SK-N-SH treated with all-trans-retinoic acid at 6 μM for 48 hours (cell line): ENCODE measurements at regions not wholly inside any gene's neighbourhood (a gene's known extent, or its start where the extent isn't known, plus 50 kb on each side); places are given as distances from the start of the nearest gene placed in this dataset.

ENCODE experiments used
- ATAC-seq: fragments of 200-7000 bp; cut with Tn5 transposase; 3 replicates; pipeline ENCODE4 v1.9.1; 2020; ENCODE audit warnings: mild to moderate bottlenecking, moderate library complexity
- ARNTL ChIP-seq: fragments of 450-650 bp; formaldehyde crosslinking; IDR thresholded peaks from 2 replicates; pipeline ENCODE4 v1.5.0; 2020; ENCODE audit warnings: low read depth, mild to moderate bottlenecking, moderate library complexity, borderline replicate concordance
- BACH2 ChIP-seq: fragments of 250-450 bp; sonication (Bioruptor Pico); IDR thresholded peaks from 2 replicates; pipeline ENCODE4 v1.9.0; 2021; ENCODE audit warnings: mild to moderate bottlenecking, borderline replicate concordance
- CREB5 ChIP-seq: fragments of 250-450 bp; sonication (Bioruptor Pico); IDR thresholded peaks from 2 replicates; pipeline ENCODE4 v1.5.1; 2020; ENCODE audit warnings: low read depth, mild to moderate bottlenecking, moderate library complexity
- CSDC2 ChIP-seq: fragments of 250-450 bp; sonication (Bioruptor Pico); IDR thresholded peaks from 2 replicates; pipeline ENCODE4 v1.5.0; 2020; ENCODE audit warnings: mild to moderate bottlenecking, moderate library complexity
- CSRNP3 ChIP-seq: fragments of 250-450 bp; sonication (Bioruptor Pico); IDR thresholded peaks from 2 replicates; pipeline ENCODE4 v1.5.1; 2021; ENCODE audit warnings: mild to moderate bottlenecking, moderate library complexity
- ESRRG ChIP-seq: fragments of 250-450 bp; sonication (Bioruptor Pico); IDR thresholded peaks from 2 replicates; pipeline ENCODE4 v1.6.1; 2021; ENCODE audit warnings: mild to moderate bottlenecking
- GLIS3 ChIP-seq: fragments of 250-450 bp; sonication (Bioruptor Pico); IDR thresholded peaks from 2 replicates; pipeline ENCODE4 v1.5.0; 2020; ENCODE audit warnings: mild to moderate bottlenecking, moderate library complexity
- ISL1 ChIP-seq: fragments of 250-450 bp; sonication (Bioruptor Pico); IDR thresholded peaks from 2 replicates; pipeline ENCODE4 v2.1.2; 2022; ENCODE audit warnings: mild to moderate bottlenecking, moderate library complexity
- POU6F1 ChIP-seq: fragments of 250-450 bp; sonication (Bioruptor Pico); IDR thresholded peaks from 2 replicates; pipeline ENCODE4 v1.8.0; 2021; ENCODE audit warnings: low read depth, mild to moderate bottlenecking, moderate library complexity, borderline replicate concordance
- PPARA ChIP-seq: fragments of 250-450 bp; sonication (Bioruptor Pico); IDR thresholded peaks from 2 replicates; pipeline ENCODE4 v1.5.0; 2020; ENCODE audit warnings: mild to moderate bottlenecking, borderline replicate concordance
- RARB ChIP-seq: fragments of 250-450 bp; sonication (Bioruptor Pico); IDR thresholded peaks from 2 replicates; pipeline ENCODE4 v1.8.0; 2021; ENCODE audit warnings: mild to moderate bottlenecking, moderate library complexity
- SNAI2 ChIP-seq: fragments of 250-450 bp; sonication (Bioruptor Pico); IDR thresholded peaks from 2 replicates; pipeline ENCODE4 v1.5.0; 2020; ENCODE audit warnings: mild to moderate bottlenecking, moderate library complexity
- TCF4 ChIP-seq: fragments of 250-450 bp; sonication (Bioruptor Pico); IDR thresholded peaks from 2 replicates; pipeline ENCODE4 v1.8.0; 2021; ENCODE audit warnings: mild to moderate bottlenecking, moderate library complexity, borderline replicate concordance
- TOX ChIP-seq: fragments of 250-450 bp; sonication (Bioruptor Pico); IDR thresholded peaks from 2 replicates; pipeline ENCODE4 v1.8.0; 2021; ENCODE audit warnings: mild to moderate bottlenecking, moderate library complexity, borderline replicate concordance
- TSHZ2 ChIP-seq: fragments of 250-450 bp; sonication (Bioruptor Pico); IDR thresholded peaks from 2 replicates; pipeline ENCODE4 v1.5.0; 2020; ENCODE audit warnings: mild to moderate bottlenecking, moderate library complexity
- ZC3H10 ChIP-seq: fragments of 250-450 bp; sonication (Bioruptor Pico); IDR thresholded peaks from 2 replicates; pipeline ENCODE4 v1.5.1; 2021; ENCODE audit warnings: mild to moderate bottlenecking, moderate library complexity
- ZFP3 ChIP-seq: fragments of 250-450 bp; sonication (Bioruptor Pico); IDR thresholded peaks from 2 replicates; pipeline ENCODE4 v1.5.0; 2020; ENCODE audit warnings: mild to moderate bottlenecking, moderate library complexity
- ZFP30 ChIP-seq: fragments of 450-650 bp; formaldehyde crosslinking; IDR thresholded peaks from 2 replicates; pipeline ENCODE4 v1.5.0; 2022; ENCODE audit warnings: mild to moderate bottlenecking, moderate library complexity
- ZNF565 ChIP-seq: fragments of 450-650 bp; formaldehyde crosslinking; conservative IDR thresholded peaks from 2 replicates; pipeline ENCODE4 v1.5.0; 2020; ENCODE audit warnings: low read depth, mild to moderate bottlenecking, moderate library complexity
- ZNF70 ChIP-seq: fragments of 450-650 bp; formaldehyde crosslinking; IDR thresholded peaks from 2 replicates; pipeline ENCODE4 v1.5.0; 2020; ENCODE audit warnings: mild to moderate bottlenecking, moderate library complexity
- ZNF8 ChIP-seq: fragments of 450-650 bp; formaldehyde crosslinking; IDR thresholded peaks from 2 replicates; pipeline ENCODE4 v1.5.0; 2020; ENCODE audit warnings: mild to moderate bottlenecking, moderate library complexity
- TF ChIP-seq, protein P1 (sequence below): fragments of 250-450 bp; sonication (Bioruptor Pico); IDR thresholded peaks from 2 replicates; pipeline ENCODE4 v1.8.0; 2020; ENCODE audit warnings: mild to moderate bottlenecking, moderate library complexity, borderline replicate concordance

GRCh38 chr16:60558936-60559335 lies 1477.3 kb downstream of the CDH8 start:
- TF ChIP-seq, protein P1, sequence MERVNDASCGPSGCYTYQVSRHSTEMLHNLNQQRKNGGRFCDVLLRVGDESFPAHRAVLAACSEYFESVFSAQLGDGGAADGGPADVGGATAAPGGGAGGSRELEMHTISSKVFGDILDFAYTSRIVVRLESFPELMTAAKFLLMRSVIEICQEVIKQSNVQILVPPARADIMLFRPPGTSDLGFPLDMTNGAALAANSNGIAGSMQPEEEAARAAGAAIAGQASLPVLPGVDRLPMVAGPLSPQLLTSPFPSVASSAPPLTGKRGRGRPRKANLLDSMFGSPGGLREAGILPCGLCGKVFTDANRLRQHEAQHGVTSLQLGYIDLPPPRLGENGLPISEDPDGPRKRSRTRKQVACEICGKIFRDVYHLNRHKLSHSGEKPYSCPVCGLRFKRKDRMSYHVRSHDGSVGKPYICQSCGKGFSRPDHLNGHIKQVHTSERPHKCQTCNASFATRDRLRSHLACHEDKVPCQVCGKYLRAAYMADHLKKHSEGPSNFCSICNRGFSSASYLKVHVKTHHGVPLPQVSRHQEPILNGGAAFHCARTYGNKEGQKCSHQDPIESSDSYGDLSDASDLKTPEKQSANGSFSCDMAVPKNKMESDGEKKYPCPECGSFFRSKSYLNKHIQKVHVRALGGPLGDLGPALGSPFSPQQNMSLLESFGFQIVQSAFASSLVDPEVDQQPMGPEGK (CRISPR knock-in tag) = no peak
- TF ChIP-seq ZFP3 (CRISPR knock-in tag) = no peak
- TF ChIP-seq RARB (CRISPR knock-in tag) = no peak
- no peak for ATAC-seq

- no peak for TF ChIP-seq TOX
- no peak for TF ChIP-seq ZNF8 (CRISPR knock-in tag)
- TF ChIP-seq PPARA (CRISPR knock-in tag) = no peak
- TF ChIP-seq ISL1 (CRISPR knock-in tag) = no peak
- no peak for ATAC-seq
These were observed 1483.0 kb downstream of the CDH8 start for GRCh38 chr16:60553090-60553757.

GRCh38 chr16:60541535-60541934 lies 1494.7 kb downstream of the CDH8 start:
- ATAC-seq = no peak
- no peak for TF ChIP-seq TOX
- TF ChIP-seq ZC3H10 = no peak
- no peak for TF ChIP-seq ZFP3 (CRISPR knock-in tag)
- no peak for TF ChIP-seq CSDC2 (CRISPR knock-in tag)
- TF ChIP-seq ZNF565 (CRISPR knock-in tag) = no peak
- no peak for TF ChIP-seq ZNF70 (CRISPR knock-in tag)
- TF ChIP-seq GLIS3 (CRISPR knock-in tag) = no peak
- no peak for TF ChIP-seq TSHZ2 (CRISPR knock-in tag)
- no peak for TF ChIP-seq CREB5 (CRISPR knock-in tag)
- no peak for TF ChIP-seq ARNTL
- TF ChIP-seq ISL1 (CRISPR knock-in tag) = no peak
- no peak for TF ChIP-seq BACH2 (CRISPR knock-in tag)

DNA sequence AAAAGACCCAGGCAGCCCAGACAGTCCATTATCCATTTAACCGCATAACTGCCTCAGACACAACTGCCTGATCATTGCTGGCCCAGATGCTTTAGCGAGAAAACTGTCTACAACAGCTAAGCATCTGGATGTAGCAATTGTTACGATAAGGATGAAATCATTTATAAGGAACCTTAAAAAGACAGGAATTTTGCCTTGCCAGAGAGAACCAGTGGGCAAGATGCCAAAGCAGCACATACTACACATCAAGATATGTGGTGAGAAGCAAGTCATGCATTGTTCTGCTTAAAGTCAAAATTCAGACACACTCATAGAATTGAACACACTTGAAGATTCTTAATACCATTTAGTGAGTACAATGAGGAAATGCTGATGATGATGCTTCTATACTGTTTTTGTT lies 1525.3 kb downstream of the CDH8 start:
- TF ChIP-seq GLIS3 (CRISPR knock-in tag) (no peak), CREB5 (CRISPR knock-in tag) (no peak), CSRNP3 (CRISPR knock-in tag) (no peak), POU6F1 (CRISPR knock-in tag) (no peak), TCF4 (CRISPR knock-in tag) (no peak), ZC3H10 (no peak), ZNF70 (CRISPR knock-in tag) (no peak), SNAI2 (no peak), ZFP30 (CRISPR knock-in tag) (no peak), PPARA (CRISPR knock-in tag) (no peak), CSDC2 (CRISPR knock-in tag) (no peak), ZFP3 (CRISPR knock-in tag) (no peak), ISL1 (CRISPR knock-in tag) (no peak), ARNTL (no peak), ESRRG (CRISPR knock-in tag) (no peak)
- ATAC-seq = no peak
